ENCODE measurements at regions not wholly inside any gene's neighbourhood (a gene's known extent, or its start where the extent isn't known, plus 50 kb on each side); places are given as distances from the start of the nearest gene placed in this dataset.
A peak's percentile ranks its signal among the peaks of the same experiment; 100 is the strongest.
"Not testable (repeated sequence)": the region's sequence is repeated elsewhere in the genome, so short reads cannot be mapped to it uniquely, and the experiment has no call there.

GRCh38 chr2:87469180-87470151 lies 278.4 kb upstream of the PLGLB2 start:
- peak; percentile 38 for TF ChIP-seq CTCF (conservative IDR thresholded peaks at IDR 0.05; ENCODE audit: low read depth, low read length)
- peak; percentile 55 for DNase-seq (ENCODE audit: low read depth)
- not testable (repeated sequence) for H3K4me3 ChIP-seq (ENCODE audit: low read depth, low read length)

GRCh38 chr2:87470381-87471380 lies 277.2 kb upstream of the PLGLB2 start:
- H3K4me3 ChIP-seq (ENCODE audit: low read depth, low read length); DNase-seq (ENCODE audit: low read depth): not testable (repeated sequence)

GRCh38 chr2:87471478-87471877 lies 276.4 kb upstream of the PLGLB2 start:
- H3K4me3 ChIP-seq (ENCODE audit: low read depth, low read length); DNase-seq (ENCODE audit: low read depth): not testable (repeated sequence)
- peak; percentile 14 for TF ChIP-seq CTCF (conservative IDR thresholded peaks at IDR 0.05; ENCODE audit: low read depth, low read length)

GRCh38 chr2:87476223-87476872 lies 271.5 kb upstream of the PLGLB2 start:
- not testable (repeated sequence) for H3K4me3 ChIP-seq (ENCODE audit: low read depth, low read length); DNase-seq (ENCODE audit: low read depth)

GRCh38 chr2:87476936-87477335 lies 271.0 kb upstream of the PLGLB2 start:
- not testable (repeated sequence) for H3K4me3 ChIP-seq (ENCODE audit: low read depth, low read length); DNase-seq (ENCODE audit: low read depth)

- peak; percentile 62 for DNase-seq (ENCODE audit: low read depth)
- H3K4me3 ChIP-seq (ENCODE audit: low read depth, low read length), result not testable (repeated sequence)
These were observed 270.0 kb upstream of the PLGLB2 start for GRCh38 chr2:87477669-87478428.

- not testable (repeated sequence) for DNase-seq (ENCODE audit: low read depth); H3K4me3 ChIP-seq (ENCODE audit: low read depth, low read length)
These were observed 269.0 kb upstream of the PLGLB2 start for GRCh38 chr2:87478911-87479310.

GRCh38 chr2:87483093-87483680 lies 264.7 kb upstream of the PLGLB2 start:
- H3K4me3 ChIP-seq (ENCODE audit: low read depth, low read length); DNase-seq (ENCODE audit: low read depth): not testable (repeated sequence)

- H3K4me3 ChIP-seq (ENCODE audit: low read depth, low read length); DNase-seq (ENCODE audit: low read depth): not testable (repeated sequence)
These were observed 263.5 kb upstream of the PLGLB2 start for GRCh38 chr2:87484363-87484762.

GRCh38 chr2:87485455-87485854 lies 262.4 kb upstream of the PLGLB2 start:
- not testable (repeated sequence) for DNase-seq (ENCODE audit: low read depth); H3K4me3 ChIP-seq (ENCODE audit: low read depth, low read length)

GRCh38 chr2:87485884-87486283 lies 262.0 kb upstream of the PLGLB2 start:
- DNase-seq (ENCODE audit: low read depth); H3K4me3 ChIP-seq (ENCODE audit: low read depth, low read length): not testable (repeated sequence)

GRCh38 chr2:87486413-87486812 lies 261.5 kb upstream of the PLGLB2 start:
- not testable (repeated sequence) for H3K4me3 ChIP-seq (ENCODE audit: low read depth, low read length); DNase-seq (ENCODE audit: low read depth)

- DNase-seq (ENCODE audit: low read depth); H3K4me3 ChIP-seq (ENCODE audit: low read depth, low read length): not testable (repeated sequence)
These were observed 259.9 kb upstream of the PLGLB2 start for GRCh38 chr2:87488021-87488420.

- DNase-seq (ENCODE audit: low read depth); H3K4me3 ChIP-seq (ENCODE audit: low read depth, low read length): not testable (repeated sequence)
These were observed 258.9 kb upstream of the PLGLB2 start for GRCh38 chr2:87488991-87489390.

- DNase-seq (ENCODE audit: low read depth); H3K4me3 ChIP-seq (ENCODE audit: low read depth, low read length): not testable (repeated sequence)
These were observed 253.0 kb upstream of the PLGLB2 start for GRCh38 chr2:87494846-87495245.
